ENCODE measurements at regions not wholly inside any gene's neighbourhood (a gene's known extent, or its start where the extent isn't known, plus 50 kb on each side); places are given as distances from the start of the nearest gene placed in this dataset.

- TF ChIP-seq, protein P1, sequence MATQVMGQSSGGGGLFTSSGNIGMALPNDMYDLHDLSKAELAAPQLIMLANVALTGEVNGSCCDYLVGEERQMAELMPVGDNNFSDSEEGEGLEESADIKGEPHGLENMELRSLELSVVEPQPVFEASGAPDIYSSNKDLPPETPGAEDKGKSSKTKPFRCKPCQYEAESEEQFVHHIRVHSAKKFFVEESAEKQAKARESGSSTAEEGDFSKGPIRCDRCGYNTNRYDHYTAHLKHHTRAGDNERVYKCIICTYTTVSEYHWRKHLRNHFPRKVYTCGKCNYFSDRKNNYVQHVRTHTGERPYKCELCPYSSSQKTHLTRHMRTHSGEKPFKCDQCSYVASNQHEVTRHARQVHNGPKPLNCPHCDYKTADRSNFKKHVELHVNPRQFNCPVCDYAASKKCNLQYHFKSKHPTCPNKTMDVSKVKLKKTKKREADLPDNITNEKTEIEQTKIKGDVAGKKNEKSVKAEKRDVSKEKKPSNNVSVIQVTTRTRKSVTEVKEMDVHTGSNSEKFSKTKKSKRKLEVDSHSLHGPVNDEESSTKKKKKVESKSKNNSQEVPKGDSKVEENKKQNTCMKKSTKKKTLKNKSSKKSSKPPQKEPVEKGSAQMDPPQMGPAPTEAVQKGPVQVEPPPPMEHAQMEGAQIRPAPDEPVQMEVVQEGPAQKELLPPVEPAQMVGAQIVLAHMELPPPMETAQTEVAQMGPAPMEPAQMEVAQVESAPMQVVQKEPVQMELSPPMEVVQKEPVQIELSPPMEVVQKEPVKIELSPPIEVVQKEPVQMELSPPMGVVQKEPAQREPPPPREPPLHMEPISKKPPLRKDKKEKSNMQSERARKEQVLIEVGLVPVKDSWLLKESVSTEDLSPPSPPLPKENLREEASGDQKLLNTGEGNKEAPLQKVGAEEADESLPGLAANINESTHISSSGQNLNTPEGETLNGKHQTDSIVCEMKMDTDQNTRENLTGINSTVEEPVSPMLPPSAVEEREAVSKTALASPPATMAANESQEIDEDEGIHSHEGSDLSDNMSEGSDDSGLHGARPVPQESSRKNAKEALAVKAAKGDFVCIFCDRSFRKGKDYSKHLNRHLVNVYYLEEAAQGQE (IDR thresholded peaks at IDR 0.05; ENCODE audit: insufficient replicate concordance, low read depth) = no peak
- TF ChIP-seq POLR2AphosphoS5 (IDR thresholded peaks at IDR 0.05; ENCODE audit: low read depth) = no peak
- TF ChIP-seq, protein P2, sequence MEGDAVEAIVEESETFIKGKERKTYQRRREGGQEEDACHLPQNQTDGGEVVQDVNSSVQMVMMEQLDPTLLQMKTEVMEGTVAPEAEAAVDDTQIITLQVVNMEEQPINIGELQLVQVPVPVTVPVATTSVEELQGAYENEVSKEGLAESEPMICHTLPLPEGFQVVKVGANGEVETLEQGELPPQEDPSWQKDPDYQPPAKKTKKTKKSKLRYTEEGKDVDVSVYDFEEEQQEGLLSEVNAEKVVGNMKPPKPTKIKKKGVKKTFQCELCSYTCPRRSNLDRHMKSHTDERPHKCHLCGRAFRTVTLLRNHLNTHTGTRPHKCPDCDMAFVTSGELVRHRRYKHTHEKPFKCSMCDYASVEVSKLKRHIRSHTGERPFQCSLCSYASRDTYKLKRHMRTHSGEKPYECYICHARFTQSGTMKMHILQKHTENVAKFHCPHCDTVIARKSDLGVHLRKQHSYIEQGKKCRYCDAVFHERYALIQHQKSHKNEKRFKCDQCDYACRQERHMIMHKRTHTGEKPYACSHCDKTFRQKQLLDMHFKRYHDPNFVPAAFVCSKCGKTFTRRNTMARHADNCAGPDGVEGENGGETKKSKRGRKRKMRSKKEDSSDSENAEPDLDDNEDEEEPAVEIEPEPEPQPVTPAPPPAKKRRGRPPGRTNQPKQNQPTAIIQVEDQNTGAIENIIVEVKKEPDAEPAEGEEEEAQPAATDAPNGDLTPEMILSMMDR (IDR thresholded peaks at IDR 0.05; ENCODE audit: insufficient read depth, low read length) = no peak
Measured at GRCh38 chr4:52160859-52161258, 109.8 kb downstream of the SPATA18 start.
